Activated CD4-positive, alpha-beta memory T cell treated with anti-CD3 and anti-CD28 coated beads for 36 hours (primary cell): ENCODE measurements at regions not wholly inside any gene's neighbourhood (a gene's known extent, or its start where the extent isn't known, plus 50 kb on each side); places are given as distances from the start of the nearest gene placed in this dataset.

Experiments used
- CTCF ChIA-PET: fragments of 350-600 bp; sonication (Branson Sonifier 250); formaldehyde crosslinking; loops from one replicate; lab custom pipeline; 2021; ENCODE audit warnings: antibody characterized with exemption, inconsistent platforms; lab: Charles Lee
- POLR2A ChIA-PET: fragments of 350-600 bp; sonication (Branson Sonifier 250); formaldehyde crosslinking; loops from one replicate; lab custom pipeline; 2021; ENCODE audit warnings: antibody characterized with exemption; lab: Charles Lee
- DNase-seq: peaks from one replicate; pipeline ENCODE4 v3.0.0-alpha.2; 2020
- H3K27ac Mint-ChIP-seq: one replicate; pipeline ENCODE4 v1.8.0; 2021; ENCODE audit warnings: mixed read lengths
- H3K27me3 Mint-ChIP-seq: one replicate; pipeline ENCODE4 v1.8.0; 2021; ENCODE audit warnings: mixed read lengths
- H3K36me3 Mint-ChIP-seq: one replicate; pipeline ENCODE4 v1.8.0; 2021; ENCODE audit warnings: mixed read lengths
- H3K4me1 Mint-ChIP-seq: one replicate; pipeline ENCODE4 v1.8.0; 2021; ENCODE audit warnings: low read depth, mixed read lengths
- H3K4me3 Mint-ChIP-seq: one replicate; pipeline ENCODE4 v1.8.0; 2021; ENCODE audit warnings: mild to moderate bottlenecking, mixed read lengths
- H3K9me3 Mint-ChIP-seq: one replicate; pipeline ENCODE4 v1.8.0; 2021; ENCODE audit warnings: mixed read lengths
- intact Hi-C: fragments of 100-400 bp; cut with micrococcal nuclease; formaldehyde crosslinking; loops from one replicate; pipeline ENCODE4 v1.15.1; 2023

- POLR2A ChIA-PET: no interaction called here
- CTCF ChIA-PET: no interaction called here
- peaks cover 4% of the 10 kb centered on the region for H3K9me3 Mint-ChIP-seq
These were observed 104.1 kb upstream of the BMP5 start for GRCh38 chr6:55979526-55979925.

GRCh38 chr6:55977959-55978665 lies 102.7 kb upstream of the BMP5 start:
- no peak for DNase-seq
- CTCF ChIA-PET: interaction anchor here (1.3 kb wide), 1 partner anchor 315 kb away, joined by 3 read pairs; no protein-coding TSS in a partner anchor
- H3K36me3 Mint-ChIP-seq: no peaks in the 10 kb centered on the region
- no peak overlapping the region for H3K27ac Mint-ChIP-seq
- intact Hi-C loops: no loop called here
- no peaks in the 10 kb centered on the region for H3K4me1 Mint-ChIP-seq
- no peaks in the 10 kb centered on the region for H3K27me3 Mint-ChIP-seq
- H3K4me3 Mint-ChIP-seq: no peak overlapping the region
- POLR2A ChIA-PET: no interaction called here
- no peaks in the 10 kb centered on the region for H3K9me3 Mint-ChIP-seq

More at GRCh38 chr6:55979526-55979925, 104.1 kb upstream of the BMP5 start:
- H3K36me3 Mint-ChIP-seq: no peaks in the 10 kb centered on the region
- no peak for DNase-seq
- H3K27ac Mint-ChIP-seq: no peak overlapping the region
- intact Hi-C loops: no loop called here
- H3K4me1 Mint-ChIP-seq: no peaks in the 10 kb centered on the region
- H3K4me3 Mint-ChIP-seq: no peak overlapping the region
- H3K27me3 Mint-ChIP-seq: no peaks in the 10 kb centered on the region

- intact Hi-C loops: no loop called here
- Mint-ChIP-seq H3K4me3 (no peak overlapping the region), H3K36me3 (no peaks in the 10 kb centered on the region), H3K27me3 (no peaks in the 10 kb centered on the region), H3K27ac (no peak overlapping the region), H3K9me3 (peaks cover under 1% of the 10 kb centered on the region), H3K4me1 (no peaks in the 10 kb centered on the region)
- ChIA-PET POLR2A (no interaction called here), CTCF (no interaction called here)
- DNase-seq: no peak
These were observed 99.3 kb upstream of the BMP5 start for GRCh38 chr6:55974688-55975087.

GRCh38 chr6:55972091-55972490 lies 96.7 kb upstream of the BMP5 start:
- POLR2A ChIA-PET: no interaction called here
- Mint-ChIP-seq H3K4me3 (no peak overlapping the region), H3K36me3 (no peaks in the 10 kb centered on the region), H3K27me3 (no peaks in the 10 kb centered on the region), H3K4me1 (no peaks in the 10 kb centered on the region), H3K9me3 (peaks cover 6% of the 10 kb centered on the region), H3K27ac (no peak overlapping the region)
- no peak for DNase-seq
- CTCF ChIA-PET: no interaction called here
- intact Hi-C loops: no loop called here

GRCh38 chr6:55969526-55969925 lies 94.1 kb upstream of the BMP5 start:
- POLR2A ChIA-PET: no interaction called here
- Mint-ChIP-seq H3K9me3 (peaks cover 6% of the 10 kb centered on the region), H3K27me3 (no peaks in the 10 kb centered on the region), H3K27ac (no peak overlapping the region), H3K4me3 (no peak overlapping the region), H3K36me3 (no peaks in the 10 kb centered on the region), H3K4me1 (no peaks in the 10 kb centered on the region)
- intact Hi-C loops: no loop called here
- no peak for DNase-seq
- CTCF ChIA-PET: no interaction called here

GRCh38 chr6:55968926-55969325 lies 93.5 kb upstream of the BMP5 start:
- Mint-ChIP-seq H3K4me1 (no peaks in the 10 kb centered on the region), H3K27ac (no peak overlapping the region), H3K4me3 (no peak overlapping the region), H3K9me3 (peaks cover 10% of the 10 kb centered on the region), H3K27me3 (no peaks in the 10 kb centered on the region), H3K36me3 (no peaks in the 10 kb centered on the region)
- intact Hi-C loops: no loop called here
- CTCF ChIA-PET: no interaction called here
- POLR2A ChIA-PET: no interaction called here
- DNase-seq: no peak

GRCh38 chr6:55964136-55964535 lies 88.7 kb upstream of the BMP5 start:
- H3K4me1 Mint-ChIP-seq: no peaks in the 10 kb centered on the region
- intact Hi-C loops: no loop called here
- no peak for DNase-seq
- H3K27me3 Mint-ChIP-seq: no peaks in the 10 kb centered on the region
- peaks cover 8% of the 10 kb centered on the region for H3K9me3 Mint-ChIP-seq
- CTCF ChIA-PET: no interaction called here
- POLR2A ChIA-PET: no interaction called here
- no peak overlapping the region for H3K4me3 Mint-ChIP-seq
- H3K36me3 Mint-ChIP-seq: no peaks in the 10 kb centered on the region
- H3K27ac Mint-ChIP-seq: no peak overlapping the region

GRCh38 chr6:55963301-55963700 lies 87.9 kb upstream of the BMP5 start:
- no peak overlapping the region for H3K27ac Mint-ChIP-seq
- H3K27me3 Mint-ChIP-seq: no peaks in the 10 kb centered on the region
- no peaks in the 10 kb centered on the region for H3K36me3 Mint-ChIP-seq
- ChIA-PET CTCF (no interaction called here), POLR2A (no interaction called here)
- no peaks in the 10 kb centered on the region for H3K4me1 Mint-ChIP-seq
- no peak for DNase-seq
- H3K4me3 Mint-ChIP-seq: no peak overlapping the region
- intact Hi-C loops: no loop called here
- H3K9me3 Mint-ChIP-seq: peaks cover 8% of the 10 kb centered on the region

- Mint-ChIP-seq H3K9me3 (peaks cover 4% of the 10 kb centered on the region), H3K4me3 (no peak overlapping the region), H3K4me1 (no peaks in the 10 kb centered on the region), H3K27me3 (no peaks in the 10 kb centered on the region), H3K36me3 (no peaks in the 10 kb centered on the region), H3K27ac (no peak overlapping the region)
- ChIA-PET CTCF (no interaction called here), POLR2A (no interaction called here)
- DNase-seq: no peak
- intact Hi-C loops: no loop called here
These were observed 85.0 kb upstream of the BMP5 start for GRCh38 chr6:55960344-55960743.

- intact Hi-C loops: no loop called here
- Mint-ChIP-seq H3K27me3 (no peaks in the 10 kb centered on the region), H3K9me3 (no peaks in the 10 kb centered on the region), H3K36me3 (no peaks in the 10 kb centered on the region), H3K4me3 (no peak overlapping the region), H3K4me1 (no peaks in the 10 kb centered on the region), H3K27ac (no peak overlapping the region)
- CTCF ChIA-PET: no interaction called here
- POLR2A ChIA-PET: no interaction called here
- DNase-seq: no peak
These were observed 83.4 kb upstream of the BMP5 start for GRCh38 chr6:55958790-55959189.

- no peak overlapping the region for H3K4me3 Mint-ChIP-seq
- intact Hi-C loops: no loop called here
- CTCF ChIA-PET: no interaction called here
These were observed 82.6 kb upstream of the BMP5 start for GRCh38 chr6:55957961-55958422.

GRCh38 chr6:55955684-55956083 lies 80.3 kb upstream of the BMP5 start:
- intact Hi-C loops: no loop called here
- H3K36me3 Mint-ChIP-seq: no peaks in the 10 kb centered on the region
- ChIA-PET CTCF (no interaction called here), POLR2A (no interaction called here)
- peaks cover 8% of the 10 kb centered on the region for H3K9me3 Mint-ChIP-seq
- no peaks in the 10 kb centered on the region for H3K27me3 Mint-ChIP-seq
- no peak overlapping the region for H3K4me3 Mint-ChIP-seq
- no peak for DNase-seq
- H3K27ac Mint-ChIP-seq: no peak overlapping the region
- no peaks in the 10 kb centered on the region for H3K4me1 Mint-ChIP-seq

More at GRCh38 chr6:55957961-55958422, 82.6 kb upstream of the BMP5 start:
- DNase-seq: no peak
- Mint-ChIP-seq H3K4me1 (no peaks in the 10 kb centered on the region), H3K27me3 (no peaks in the 10 kb centered on the region), H3K36me3 (no peaks in the 10 kb centered on the region), H3K27ac (no peak overlapping the region), H3K9me3 (no peaks in the 10 kb centered on the region)
- POLR2A ChIA-PET: no interaction called here

GRCh38 chr6:55954436-55954835 lies 79.0 kb upstream of the BMP5 start:
- no peaks in the 10 kb centered on the region for H3K36me3 Mint-ChIP-seq
- H3K27ac Mint-ChIP-seq: no peak overlapping the region
- DNase-seq: no peak
- H3K4me1 Mint-ChIP-seq: no peaks in the 10 kb centered on the region
- intact Hi-C loops: no loop called here
- no peak overlapping the region for H3K4me3 Mint-ChIP-seq
- ChIA-PET POLR2A (no interaction called here), CTCF (no interaction called here)
- H3K27me3 Mint-ChIP-seq: no peaks in the 10 kb centered on the region
- H3K9me3 Mint-ChIP-seq: peaks cover 8% of the 10 kb centered on the region
